ENCODE measurements at regions not wholly inside any gene's neighbourhood (a gene's known extent, or its start where the extent isn't known, plus 50 kb on each side); places are given as distances from the start of the nearest gene placed in this dataset.
A peak's percentile ranks its signal among the peaks of the same experiment; 100 is the strongest.

DNA sequence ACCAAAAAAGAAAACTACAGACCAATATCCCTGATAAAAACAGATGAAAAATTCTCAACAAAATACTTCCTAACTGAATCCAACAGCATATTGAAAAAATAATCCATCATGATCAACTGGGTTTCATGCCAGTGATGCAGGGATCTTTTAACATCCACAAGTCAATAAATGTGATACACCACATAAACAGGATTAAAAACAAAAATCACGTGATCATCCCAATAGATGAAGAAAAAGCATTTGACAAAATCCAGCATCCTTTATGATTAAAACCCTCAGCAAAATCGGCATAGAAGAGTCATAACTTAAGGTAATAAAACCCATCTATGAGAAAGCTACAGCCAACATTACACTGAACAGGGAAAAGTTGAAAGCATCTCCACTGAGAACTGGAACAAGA lies 107.5 kb downstream of the DCLK3 start:
- TF ChIP-seq GATA3 (IDR thresholded peaks at IDR 0.05; ENCODE audit: low read depth, low read length) (no peak), GATA2 (IDR thresholded peaks at IDR 0.05; ENCODE audit: low read depth, low read length) (no peak)

DNA sequence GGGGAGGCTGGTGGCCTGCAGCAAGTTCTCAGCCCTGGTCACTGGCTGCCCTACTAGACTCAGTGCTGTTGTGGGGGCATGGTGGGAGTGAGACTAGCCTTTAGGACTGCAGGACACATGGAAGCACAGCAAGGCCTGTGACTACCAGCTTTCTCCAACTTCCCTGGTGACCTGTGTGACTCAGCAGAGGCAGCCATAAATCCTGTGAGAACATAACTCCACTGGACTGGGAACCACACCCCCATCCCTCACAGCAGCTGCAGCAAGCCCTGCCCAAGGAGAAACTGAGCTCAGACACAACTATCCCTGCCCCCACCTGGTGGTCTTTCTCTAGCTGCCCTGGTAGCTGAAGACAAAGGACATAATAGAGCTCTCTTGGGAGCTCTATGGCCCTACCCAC lies 111.3 kb downstream of the DCLK3 start:
- TF ChIP-seq GATA3 (IDR thresholded peaks at IDR 0.05; ENCODE audit: low read depth, low read length): no peak
- no peak for TF ChIP-seq GATA2 (IDR thresholded peaks at IDR 0.05; ENCODE audit: low read depth, low read length)

GRCh38 chr3:36652104-36652503 lies 112.2 kb downstream of the DCLK3 start:
- TF ChIP-seq GATA3 (IDR thresholded peaks at IDR 0.05; ENCODE audit: low read depth, low read length) (no peak), GATA2 (IDR thresholded peaks at IDR 0.05; ENCODE audit: low read depth, low read length) (no peak)

DNA sequence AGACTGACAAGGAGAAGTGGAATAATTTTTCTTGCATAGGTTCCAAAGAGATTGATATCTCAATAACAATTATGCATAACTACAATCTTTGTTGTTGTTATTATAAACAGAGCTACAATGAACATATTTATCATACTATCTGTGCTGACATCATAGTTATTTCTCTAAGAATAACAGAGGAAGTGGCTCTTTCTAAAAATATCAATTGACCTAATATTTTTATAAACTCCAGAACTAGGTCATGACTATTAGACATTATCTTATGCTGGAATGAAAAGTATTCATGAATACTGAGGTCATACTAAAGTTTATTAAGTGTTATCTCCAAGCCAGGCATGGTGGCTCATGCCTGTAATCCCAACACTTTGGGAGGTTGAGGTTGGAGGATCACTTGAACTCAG lies 114.1 kb downstream of the DCLK3 start:
- no peak for TF ChIP-seq GATA2 (IDR thresholded peaks at IDR 0.05; ENCODE audit: low read depth, low read length)
- no peak for TF ChIP-seq GATA3 (IDR thresholded peaks at IDR 0.05; ENCODE audit: low read depth, low read length)

DNA sequence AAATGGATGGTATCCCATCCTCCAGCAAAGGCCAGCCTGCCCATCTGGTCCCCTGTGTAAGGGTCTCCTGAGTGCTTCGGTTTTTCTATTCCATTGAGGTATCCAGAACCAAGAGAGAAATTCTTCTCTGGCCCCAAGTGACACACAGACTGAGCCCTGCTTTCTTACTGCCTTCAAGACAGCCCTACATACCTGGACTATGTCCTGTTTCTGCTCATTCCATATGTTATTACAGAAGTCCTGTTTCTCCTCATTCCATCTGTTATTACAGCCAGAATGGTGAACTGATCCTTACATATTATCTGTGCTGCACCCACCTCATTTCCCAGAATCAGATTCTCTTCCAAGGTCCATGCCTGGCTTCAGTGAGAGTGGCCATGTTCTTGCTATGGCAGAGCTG lies 115.2 kb downstream of the DCLK3 start:
- TF ChIP-seq GATA3 (IDR thresholded peaks at IDR 0.05; ENCODE audit: low read depth, low read length): no peak
- no peak for TF ChIP-seq GATA2 (IDR thresholded peaks at IDR 0.05; ENCODE audit: low read depth, low read length)

DNA sequence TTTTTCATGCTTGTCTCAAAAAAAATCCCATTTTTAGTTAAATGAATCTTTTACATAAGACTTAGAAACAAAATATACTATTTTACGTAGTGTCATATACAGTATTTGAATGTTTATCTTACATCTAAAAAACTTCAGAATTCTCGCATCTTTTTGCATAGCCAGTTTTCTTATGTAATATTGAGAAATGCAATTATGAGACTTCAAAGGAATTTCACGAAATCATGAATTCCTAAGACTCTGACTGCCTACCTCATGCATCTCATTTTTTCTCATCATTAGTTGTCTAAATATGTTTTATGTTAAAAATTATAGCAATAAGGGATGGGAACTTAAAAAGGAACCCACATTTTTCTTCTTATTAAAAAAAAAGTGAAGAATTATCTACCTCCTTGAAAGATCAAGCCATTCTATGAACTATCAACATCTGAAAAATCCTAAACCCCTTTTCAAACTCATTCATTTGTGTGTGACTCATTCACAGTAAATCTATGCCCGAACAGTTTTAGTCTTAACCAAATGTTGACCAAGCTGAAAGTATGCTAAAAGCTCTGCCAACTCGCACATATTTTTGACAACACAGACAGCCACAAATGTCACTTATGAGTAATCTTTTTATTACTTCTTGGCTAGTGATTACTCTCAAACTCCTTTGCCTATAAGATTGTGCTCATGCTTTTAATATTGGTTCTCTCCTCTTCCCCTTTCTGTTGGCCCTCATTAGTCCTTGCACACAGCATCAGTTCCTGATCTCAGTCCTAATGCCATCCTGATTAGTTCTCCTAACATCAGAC lies 115.9 kb downstream of the DCLK3 start:
- TF ChIP-seq GATA2 (IDR thresholded peaks at IDR 0.05; ENCODE audit: low read depth, low read length) (no peak), GATA3 (IDR thresholded peaks at IDR 0.05; ENCODE audit: low read depth, low read length) (no peak)

DNA sequence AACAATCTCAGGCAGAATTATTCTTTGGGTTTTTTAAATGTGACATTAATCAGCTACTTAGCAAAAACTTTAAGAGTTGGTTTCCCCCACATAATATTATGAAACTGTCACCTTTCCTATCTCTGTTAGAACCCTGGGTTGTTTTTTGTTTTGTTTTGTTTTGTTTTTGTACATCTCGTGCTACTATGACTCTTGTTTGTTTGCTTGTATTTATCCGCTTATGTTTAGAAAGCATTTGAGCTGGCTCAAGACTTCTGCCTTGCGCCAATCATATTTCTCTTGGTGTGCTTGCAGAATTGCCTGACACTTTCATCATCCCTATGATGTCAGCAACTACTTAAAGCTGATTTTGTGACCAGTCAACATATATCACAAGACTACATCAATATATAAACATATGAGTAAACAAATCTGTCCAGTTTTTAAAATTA lies 116.9 kb downstream of the DCLK3 start:
- TF ChIP-seq GATA3 (IDR thresholded peaks at IDR 0.05; ENCODE audit: low read depth, low read length): no peak
- TF ChIP-seq GATA2 (IDR thresholded peaks at IDR 0.05; ENCODE audit: low read depth, low read length): no peak

- TF ChIP-seq GATA2 (IDR thresholded peaks at IDR 0.05; ENCODE audit: low read depth, low read length) (no peak), GATA3 (IDR thresholded peaks at IDR 0.05; ENCODE audit: low read depth, low read length) (no peak)
Measured at GRCh38 chr3:36643192-36643591, 121.2 kb downstream of the DCLK3 start.

GRCh38 chr3:36635731-36636130 lies 128.6 kb downstream of the DCLK3 start:
- no peak for TF ChIP-seq GATA2 (IDR thresholded peaks at IDR 0.05; ENCODE audit: low read depth, low read length)
- TF ChIP-seq GATA3 (IDR thresholded peaks at IDR 0.05; ENCODE audit: low read depth, low read length): no peak

- no peak for TF ChIP-seq GATA2 (IDR thresholded peaks at IDR 0.05; ENCODE audit: low read depth, low read length)
- no peak for TF ChIP-seq GATA3 (IDR thresholded peaks at IDR 0.05; ENCODE audit: low read depth, low read length)
Measured at GRCh38 chr3:36633060-36633459, 131.3 kb downstream of the DCLK3 start.

DNA sequence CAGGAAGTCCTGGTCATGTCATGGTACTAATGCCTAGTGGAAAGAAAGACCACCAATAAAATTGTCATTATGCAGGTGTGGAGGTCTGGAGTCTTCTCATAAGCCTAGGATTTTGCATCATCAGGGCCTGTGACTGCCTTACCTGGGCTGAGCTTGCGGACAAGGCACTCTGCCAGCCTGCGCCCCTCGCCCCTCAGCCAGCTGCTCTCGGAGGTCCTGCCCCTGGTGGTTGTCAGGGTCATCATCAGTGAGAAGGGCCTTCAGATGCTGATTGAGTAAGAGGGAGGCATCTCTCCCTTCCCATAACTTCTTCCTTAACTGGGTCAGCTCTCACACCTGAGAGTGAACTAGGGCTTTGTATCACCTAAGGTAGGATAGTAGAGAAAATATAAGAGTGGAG lies 132.8 kb downstream of the DCLK3 start:
- TF ChIP-seq GATA3 (IDR thresholded peaks at IDR 0.05; ENCODE audit: low read depth, low read length) (no peak), GATA2 (IDR thresholded peaks at IDR 0.05; ENCODE audit: low read depth, low read length) (no peak)

- TF ChIP-seq GATA3 (IDR thresholded peaks at IDR 0.05; ENCODE audit: low read depth, low read length) (no peak), GATA2 (IDR thresholded peaks at IDR 0.05; ENCODE audit: low read depth, low read length) (no peak)
Measured at GRCh38 chr3:36615861-36616260, 148.5 kb downstream of the DCLK3 start.

DNA sequence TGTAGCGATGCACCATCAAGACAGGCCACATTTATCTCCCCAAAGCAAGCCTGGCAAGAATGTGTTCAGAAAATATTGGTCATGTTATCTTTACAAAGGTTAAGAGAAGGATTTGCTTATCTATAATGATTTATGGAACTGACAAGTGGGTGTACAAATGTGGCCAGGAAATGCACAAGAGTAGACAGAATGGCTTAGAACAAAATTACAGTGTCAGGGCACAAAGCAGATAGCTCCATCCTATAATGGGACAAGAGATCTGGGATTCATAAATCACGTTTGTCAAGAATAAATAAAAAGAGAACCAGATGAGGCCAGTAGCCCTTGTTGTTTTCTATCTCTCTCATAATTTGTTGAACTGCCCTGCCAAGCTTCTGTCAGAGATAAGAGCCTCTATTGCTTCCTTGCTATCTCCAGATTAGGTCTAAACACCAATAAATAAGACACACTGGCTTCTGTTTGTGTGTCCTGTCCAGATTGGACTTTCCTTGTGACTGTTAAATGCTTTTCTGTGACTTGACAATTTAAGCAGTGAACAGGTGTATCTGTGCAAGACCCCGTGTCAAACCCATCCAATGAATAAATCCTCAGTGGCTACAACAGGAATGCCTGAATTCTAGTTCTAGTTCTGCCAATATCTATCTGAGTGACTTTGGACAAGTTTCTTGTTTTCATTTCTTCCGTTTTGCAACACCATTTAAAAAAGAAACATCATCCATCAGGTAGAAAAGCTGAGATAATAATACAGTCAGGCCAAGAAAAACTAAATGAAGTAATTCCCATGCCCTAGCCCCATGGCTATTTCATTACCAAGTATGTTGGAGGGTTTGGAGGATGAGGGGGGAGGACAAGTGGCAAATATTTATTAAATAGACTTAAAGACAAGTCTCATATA lies 157.2 kb downstream of the DCLK3 start:
- TF ChIP-seq GATA2 (IDR thresholded peaks at IDR 0.05; ENCODE audit: low read depth, low read length) (peak; percentile 95), GATA3 (IDR thresholded peaks at IDR 0.05; ENCODE audit: low read depth, low read length) (peak; percentile 96)

GRCh38 chr3:36603423-36603822 lies 160.9 kb downstream of the DCLK3 start:
- TF ChIP-seq GATA3 (IDR thresholded peaks at IDR 0.05; ENCODE audit: low read depth, low read length) (no peak), GATA2 (IDR thresholded peaks at IDR 0.05; ENCODE audit: low read depth, low read length) (no peak)

- TF ChIP-seq GATA2 (IDR thresholded peaks at IDR 0.05; ENCODE audit: low read depth, low read length) (no peak), GATA3 (IDR thresholded peaks at IDR 0.05; ENCODE audit: low read depth, low read length) (no peak)
Measured at GRCh38 chr3:36600404-36600803, 163.9 kb downstream of the DCLK3 start.

Measured in SH-SY5Y (cell line).